SIG-M5 treated with dmso at 0.1 percent for 504 hours (cell line): ENCODE measurements at regions not wholly inside any gene's neighbourhood (a gene's known extent, or its start where the extent isn't known, plus 50 kb on each side); places are given as distances from the start of the nearest gene placed in this dataset.

Experiments
- DNase-seq: peaks from one replicate; lab custom pipeline; 2025; ENCODE audit not compliant: unreplicated experiment; lab: John Stamatoyannopoulos, UW

DNA sequence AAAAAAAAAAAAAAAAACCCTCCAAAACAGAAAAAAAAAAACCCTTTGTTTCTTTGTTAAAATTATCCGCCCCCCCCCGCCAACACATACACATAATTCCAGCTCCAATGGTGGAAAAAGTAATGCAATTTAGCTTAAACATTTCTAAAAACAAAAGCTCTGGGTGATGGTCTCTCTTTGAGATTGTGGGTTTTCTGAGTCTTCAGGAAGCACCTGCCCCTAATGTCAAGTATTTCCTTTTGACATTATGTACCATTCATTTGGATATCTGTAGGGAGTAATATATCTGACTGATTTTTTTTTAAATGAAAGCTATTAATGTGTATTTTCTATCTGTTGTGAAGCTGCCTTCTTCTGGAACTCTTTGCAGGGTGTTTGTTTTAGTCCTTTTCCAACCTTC is 389.7 kb downstream of the TAF11L14 start:
- DNase-seq = no peak

DNA sequence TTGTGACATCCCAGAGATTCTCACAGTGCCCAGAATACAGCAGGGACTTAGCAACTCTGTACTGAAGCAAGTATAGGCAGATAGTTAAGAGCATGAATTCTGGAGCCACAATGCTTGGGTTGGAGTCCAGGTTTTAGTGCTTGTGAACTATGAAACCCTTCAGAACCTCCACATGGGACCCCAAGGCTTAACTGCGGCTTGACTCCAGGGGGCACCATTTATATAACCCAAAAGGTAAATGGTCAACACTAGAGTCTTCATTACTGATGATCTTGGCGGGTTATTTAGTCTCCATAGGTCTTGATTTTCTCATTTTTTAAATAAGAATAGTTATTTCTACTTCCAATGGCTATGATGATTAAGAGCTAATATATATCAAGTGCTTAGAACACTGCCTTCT is 390.3 kb downstream of the TAF11L14 start:
- no peak for DNase-seq

DNA sequence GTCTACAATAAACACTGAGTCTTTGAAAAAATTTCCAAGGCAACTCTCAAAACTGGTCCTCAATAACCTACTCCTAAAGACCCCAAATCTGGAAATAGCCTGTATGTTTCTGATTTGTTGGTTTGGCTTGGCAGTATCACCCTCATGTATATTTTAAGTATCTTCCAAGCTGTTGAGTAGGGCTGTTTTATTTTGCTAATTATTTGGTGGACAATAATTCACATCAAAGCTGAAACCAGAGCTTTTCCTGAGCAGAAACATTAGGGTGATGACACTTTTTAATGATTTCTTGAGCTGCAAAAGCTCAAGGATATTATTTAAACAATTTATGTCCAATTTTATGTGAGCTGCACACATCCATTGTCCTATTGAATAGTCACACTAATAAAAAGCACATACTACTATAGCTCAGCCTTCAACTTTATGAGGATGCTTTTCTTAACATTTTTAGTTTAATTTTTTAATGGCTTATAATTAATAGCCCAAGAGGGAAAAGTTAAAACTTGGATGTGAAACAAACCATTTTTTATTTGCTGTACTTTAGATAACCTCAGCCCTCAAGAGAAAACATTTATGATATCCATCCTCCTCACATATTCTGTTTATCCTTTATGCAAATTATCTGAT is 393.1 kb downstream of the TAF11L14 start:
- no peak for DNase-seq

DNA sequence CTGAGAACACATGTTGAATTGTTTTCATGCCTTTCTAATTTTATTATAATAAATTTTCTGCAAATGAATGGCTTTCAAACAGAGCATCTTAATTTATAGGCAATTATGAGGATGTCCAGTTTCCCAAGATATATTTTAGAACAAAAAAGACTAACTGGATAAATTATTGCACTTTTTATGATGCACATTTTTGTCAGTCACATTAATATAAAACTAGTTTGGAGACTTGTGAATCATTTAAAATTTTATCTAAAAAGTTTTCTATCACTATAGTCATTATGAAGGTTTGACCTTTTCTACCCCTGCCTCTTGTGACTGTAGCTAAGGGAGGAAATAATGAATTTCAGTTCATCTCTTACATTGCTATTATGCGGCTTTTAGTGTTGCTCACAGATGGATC is 393.8 kb downstream of the TAF11L14 start:
- no peak for DNase-seq

DNA sequence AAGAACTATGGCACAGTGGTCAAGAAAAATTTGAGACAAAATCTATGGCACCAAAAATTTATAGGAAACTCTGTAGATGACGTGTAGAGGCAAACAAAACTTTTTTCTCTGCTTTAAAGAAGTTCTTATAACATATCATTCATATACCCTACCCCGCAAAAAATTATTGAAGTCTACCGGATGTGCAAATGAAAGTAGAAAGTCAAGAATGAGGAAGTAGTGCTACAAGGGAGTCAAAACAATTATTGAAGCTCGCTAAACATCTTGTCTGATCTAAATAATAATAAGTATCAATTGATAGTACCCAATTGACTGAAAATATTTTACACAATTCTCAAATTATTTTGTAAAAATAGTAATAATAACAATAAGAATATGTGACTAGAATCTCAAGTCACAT is 398.5 kb downstream of the TAF11L14 start:
- peak; percentile 32 for DNase-seq

DNA sequence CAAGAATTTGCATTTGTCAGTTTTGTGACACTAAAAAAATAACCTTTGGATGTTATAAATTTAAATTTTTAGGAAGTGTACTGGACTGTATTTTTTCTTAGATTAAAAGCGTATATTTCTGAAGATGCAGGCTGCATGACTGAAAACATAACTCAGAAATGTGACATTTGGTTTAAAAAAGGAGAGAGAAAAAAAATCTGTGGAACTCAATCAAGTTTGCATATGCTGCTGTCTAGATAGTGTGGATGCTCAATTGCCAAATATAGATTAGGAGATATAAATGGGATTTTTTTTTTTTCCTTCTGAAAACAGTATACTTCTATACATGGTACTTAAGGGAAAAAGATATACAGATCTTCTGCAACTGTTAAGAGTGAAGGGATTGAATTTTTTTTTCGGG is 402.3 kb downstream of the TAF11L14 start:
- DNase-seq = no peak

DNA sequence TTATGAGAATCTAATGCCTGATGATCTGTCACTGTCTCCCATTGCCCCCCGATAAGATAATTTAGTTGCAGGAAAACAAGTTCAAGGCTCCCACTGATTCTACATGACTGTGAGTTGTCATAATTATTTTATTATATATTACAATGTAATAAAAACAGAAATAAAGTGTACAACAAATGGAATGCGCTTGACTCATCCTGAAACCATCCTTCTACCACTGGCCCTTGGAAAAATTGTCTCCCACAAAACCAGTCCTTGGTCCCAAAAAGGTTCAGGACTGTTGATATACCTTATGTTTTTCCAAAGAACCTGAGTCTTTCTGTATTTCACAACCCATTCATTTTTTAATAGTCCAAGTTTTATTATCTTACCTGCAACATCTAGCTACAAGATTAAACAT is 403.5 kb downstream of the TAF11L14 start:
- DNase-seq = no peak

DNA sequence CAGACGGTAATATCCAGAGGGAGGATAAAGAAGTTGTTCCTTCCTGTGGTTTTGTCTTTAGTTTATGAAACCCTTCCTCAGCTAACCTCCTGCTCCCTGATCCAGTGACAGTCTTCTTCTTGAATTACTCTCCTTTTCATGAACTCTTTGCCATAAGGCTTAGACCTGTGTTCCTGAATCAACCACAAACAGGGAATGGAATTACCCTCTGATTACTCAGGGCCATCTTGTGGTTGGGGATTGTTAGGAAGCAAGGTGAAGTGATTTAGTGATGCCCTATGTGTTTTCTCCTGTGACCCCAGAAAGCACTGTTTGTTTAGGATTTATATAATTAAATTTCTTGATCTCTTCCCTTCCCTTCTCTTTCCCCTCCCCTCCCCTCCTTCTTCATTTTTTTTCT is 409.1 kb downstream of the TAF11L14 start:
- DNase-seq = no peak

DNA sequence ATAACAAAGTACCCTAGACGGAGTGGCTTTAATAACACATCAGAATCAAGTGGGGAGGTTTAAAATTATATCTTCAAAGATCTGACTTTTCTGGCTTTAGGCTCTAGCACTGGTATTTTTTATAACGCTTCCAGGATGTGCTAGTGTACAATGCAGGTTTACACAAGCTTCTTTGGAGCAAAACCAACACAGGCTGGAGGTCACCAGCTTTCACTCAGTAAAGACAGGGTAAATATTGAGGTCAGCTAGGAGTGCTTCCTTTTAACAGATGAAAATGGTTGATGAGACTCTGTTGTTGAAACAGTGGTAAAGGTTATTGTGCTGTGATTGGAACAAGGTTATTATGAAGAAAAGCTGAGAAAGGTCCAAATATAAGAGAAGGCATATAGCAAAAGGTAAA is 414.2 kb downstream of the TAF11L14 start:
- DNase-seq = no peak

DNA sequence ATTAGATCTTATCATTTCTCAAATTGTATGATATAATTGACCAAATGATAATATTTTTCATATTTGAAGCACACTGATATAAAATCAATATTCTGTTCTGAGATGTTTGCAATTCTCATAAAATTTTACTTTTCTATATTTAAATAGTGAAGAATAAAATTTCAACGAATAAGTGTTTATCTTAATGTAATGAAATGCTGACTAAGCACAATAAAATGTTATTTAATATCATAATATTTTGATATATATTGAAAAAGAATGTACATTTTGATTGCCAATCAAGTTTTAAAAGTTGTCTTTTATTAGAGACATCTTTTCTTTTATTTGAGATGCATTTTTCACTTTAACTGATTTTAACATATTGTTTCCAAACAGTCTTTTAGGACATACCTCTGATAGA is 416.1 kb downstream of the TAF11L14 start:
- DNase-seq = no peak

DNA sequence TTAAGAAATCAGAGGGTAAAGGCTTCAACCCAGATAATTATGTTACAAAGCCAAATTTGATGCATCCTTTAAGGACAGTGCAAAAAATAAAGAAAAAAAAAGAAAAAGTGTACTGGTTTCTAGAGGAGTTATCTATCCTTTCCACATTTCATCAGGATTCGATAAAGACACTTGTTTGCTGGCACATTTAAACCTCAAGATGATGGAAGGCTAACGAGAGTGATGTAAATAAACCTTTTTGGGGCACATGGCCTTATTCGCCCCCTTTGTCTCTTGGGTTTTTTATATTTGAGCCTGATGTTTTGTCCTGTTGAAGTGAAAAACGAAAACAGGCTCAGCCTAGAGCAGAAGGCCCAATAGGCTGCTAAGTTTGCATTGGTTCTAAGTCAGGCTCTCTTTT is 416.5 kb downstream of the TAF11L14 start:
- no peak for DNase-seq

DNA sequence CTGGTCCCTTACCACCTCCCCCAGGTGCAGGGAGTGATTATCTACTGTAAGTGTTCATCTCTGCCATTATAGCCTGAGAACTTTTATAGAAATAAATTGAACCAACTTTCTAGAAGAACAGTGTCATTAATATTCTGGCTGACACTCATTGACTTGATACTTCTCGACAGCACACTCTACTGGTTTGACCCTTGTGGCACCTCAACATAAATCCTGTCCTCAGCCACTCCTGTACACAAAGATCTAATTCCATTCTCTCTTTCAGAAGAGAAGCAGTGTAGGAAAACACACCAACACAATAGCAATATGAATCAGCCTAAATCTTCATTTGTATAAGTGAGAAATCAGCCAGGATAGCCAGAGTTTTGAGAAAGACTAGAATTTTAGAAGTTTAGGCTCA is 417.7 kb downstream of the TAF11L14 start:
- no peak for DNase-seq

DNA sequence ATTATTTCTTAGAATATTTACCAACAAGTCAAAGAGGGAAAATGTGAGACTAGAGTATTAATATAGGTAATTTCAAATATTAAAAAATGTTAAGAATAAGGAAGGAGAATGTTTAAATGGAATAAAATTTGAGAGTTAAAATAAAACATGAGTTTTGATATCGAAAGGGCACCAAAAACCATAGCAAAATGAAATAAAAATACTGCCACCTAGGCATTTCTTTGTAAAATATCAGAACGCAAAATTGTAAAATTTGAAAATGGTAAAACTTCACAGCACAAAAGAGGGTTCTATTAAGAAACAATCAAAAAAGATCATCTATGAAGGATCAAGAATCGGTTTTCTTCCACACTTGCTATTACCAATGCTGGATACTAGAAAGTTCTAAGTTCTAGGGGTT is 418.3 kb downstream of the TAF11L14 start:
- no peak for DNase-seq

DNA sequence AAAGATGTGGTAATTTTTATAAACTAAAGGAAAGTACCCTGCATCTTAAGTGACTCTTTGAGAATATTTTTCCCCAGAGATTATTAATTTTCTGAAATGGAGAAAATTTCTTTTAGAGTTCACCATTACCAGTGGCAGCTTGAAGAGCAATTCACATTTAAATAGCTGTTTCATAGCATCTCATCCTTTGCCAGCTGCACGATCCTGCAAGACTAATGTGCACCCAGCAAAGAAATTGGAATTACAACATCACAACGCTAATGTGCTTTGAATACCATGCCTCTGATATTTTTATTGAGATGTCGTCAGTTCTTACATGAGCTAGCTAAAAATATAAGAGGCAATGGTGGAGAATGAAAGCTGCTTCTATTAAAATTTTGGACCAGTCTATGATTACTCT is 423.5 kb downstream of the TAF11L14 start:
- DNase-seq = no peak

DNA sequence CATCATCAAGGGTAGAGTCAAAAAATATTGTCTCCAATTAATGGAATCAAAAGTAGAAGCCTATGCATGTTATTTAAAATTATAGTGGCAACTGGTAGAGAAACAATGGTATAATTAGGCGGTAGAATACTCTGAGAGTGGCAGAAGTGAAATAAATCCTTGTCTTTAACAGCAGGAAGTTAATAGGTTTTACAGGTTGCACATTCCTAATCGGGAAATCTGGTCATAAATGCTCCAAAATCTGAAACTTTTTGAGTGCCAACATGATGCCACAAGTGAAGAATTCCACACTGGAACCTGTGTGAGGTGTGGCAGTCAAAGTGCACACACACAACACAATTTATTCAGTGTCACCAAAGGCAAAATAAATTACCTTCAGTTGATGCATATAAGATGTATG is 433.4 kb downstream of the TAF11L14 start:
- no peak for DNase-seq

DNA sequence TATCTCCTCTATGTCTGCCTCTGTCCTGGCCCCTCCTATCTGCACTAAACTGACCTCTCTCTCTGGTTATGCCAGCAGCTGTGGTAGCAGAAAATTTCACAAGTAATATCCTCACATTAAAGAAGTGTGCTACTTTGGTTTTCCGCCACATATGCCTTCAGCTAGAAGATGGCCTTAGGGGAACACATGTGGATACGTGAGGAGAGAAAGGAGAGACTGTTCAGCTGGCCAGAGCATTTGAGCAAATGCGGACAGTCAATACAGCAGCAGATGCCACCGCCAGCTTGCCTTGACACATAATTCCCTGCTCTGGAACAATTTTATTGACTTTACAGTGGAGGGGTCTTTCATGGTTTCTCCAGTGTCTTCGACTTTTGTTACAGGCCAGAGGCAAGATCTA is 434.6 kb downstream of the TAF11L14 start:
- DNase-seq = no peak

DNA sequence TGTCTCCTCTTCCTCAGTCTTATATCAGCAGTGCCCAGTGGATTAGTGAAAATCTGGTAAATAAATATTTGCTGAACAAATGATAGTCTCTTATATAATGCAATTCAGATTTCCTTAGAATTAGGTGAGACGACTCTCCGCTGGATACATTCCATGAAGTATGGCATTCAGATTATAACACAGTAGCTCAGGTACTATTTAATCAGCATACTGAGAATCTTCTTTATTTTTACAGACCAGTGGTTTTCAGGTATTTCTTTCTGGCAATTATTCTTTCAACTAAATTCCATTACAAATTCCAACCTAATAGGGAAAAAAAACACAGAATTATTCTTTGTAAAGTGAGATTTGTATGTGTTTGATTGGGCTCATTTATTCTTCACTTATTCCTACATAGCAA is 435.5 kb downstream of the TAF11L14 start:
- DNase-seq = no peak

DNA sequence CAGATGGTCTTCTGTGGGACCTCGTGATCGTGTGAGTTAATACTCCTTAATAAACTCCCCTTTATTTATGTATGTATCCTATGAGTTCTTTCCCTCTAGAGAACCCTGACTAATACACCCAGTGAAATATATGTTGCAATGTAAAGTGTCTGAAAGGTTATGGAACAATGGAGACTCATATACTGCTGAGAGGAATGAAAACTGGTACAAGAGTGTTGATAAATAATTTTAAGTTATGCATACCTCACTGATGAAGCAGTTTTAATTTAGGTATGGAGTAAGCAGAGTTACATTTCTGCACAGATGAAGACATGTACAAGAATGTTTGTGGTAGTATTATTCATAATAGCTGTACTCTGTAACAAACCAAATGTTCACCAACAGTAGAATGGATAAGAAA is 438.3 kb downstream of the TAF11L14 start:
- DNase-seq = no peak

DNA sequence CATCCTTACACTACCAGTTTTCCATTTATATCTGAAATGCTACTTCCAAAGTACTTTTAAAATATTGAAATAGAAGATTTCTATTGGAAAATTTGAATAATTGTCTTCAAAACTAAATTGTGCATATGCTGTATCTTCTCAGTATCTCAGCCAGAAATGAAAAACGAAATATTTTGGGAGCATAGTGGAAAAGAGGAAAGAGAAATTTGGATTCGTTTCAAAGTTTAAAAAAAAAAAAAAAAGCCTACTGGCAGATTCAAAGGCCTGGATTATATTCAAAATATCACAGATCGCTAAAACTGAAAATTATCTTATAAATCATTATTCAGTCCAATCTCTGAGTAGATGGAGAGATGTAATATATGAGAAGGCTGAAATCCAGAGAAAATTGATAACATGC is 440.7 kb downstream of the TAF11L14 start:
- no peak for DNase-seq

DNA sequence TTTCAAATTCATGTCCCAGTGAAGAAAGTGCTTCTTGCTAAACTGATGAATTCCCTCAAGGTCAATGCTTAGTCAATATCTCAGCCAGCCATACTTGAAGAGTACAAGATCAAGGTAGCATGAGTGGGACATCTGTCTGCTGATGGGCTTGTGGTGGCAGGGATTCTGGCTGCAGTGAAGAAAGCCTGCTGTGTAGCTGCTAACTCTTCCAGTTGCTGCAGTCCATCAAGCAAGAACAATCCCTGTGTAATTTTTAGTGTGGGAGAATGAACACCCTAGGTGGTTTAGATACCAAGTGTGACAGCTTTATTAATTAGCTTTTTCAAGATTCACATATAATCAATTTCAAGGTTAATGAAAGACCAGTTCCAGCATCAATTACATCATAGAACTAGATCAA is 443.9 kb downstream of the TAF11L14 start:
- DNase-seq = no peak

DNA sequence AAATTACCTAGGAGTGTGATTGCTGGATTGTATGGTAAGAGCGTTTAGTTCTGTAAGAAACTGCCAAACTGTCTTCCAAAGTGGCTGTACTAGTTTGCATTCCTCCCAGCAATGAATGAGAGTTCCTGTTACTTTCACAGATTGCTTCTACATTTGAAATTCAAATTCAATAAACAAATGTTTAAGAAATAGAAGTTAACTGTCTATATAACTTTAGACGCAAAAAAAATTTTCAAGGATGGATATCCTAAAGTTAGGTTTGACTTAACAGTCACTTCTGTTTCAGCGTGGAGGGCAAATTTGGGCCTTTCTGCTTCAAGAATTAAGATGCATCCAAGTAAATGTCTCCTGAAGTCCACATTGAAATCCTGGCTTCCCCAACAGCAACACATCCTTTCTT is 445.6 kb downstream of the TAF11L14 start:
- no peak for DNase-seq

DNA sequence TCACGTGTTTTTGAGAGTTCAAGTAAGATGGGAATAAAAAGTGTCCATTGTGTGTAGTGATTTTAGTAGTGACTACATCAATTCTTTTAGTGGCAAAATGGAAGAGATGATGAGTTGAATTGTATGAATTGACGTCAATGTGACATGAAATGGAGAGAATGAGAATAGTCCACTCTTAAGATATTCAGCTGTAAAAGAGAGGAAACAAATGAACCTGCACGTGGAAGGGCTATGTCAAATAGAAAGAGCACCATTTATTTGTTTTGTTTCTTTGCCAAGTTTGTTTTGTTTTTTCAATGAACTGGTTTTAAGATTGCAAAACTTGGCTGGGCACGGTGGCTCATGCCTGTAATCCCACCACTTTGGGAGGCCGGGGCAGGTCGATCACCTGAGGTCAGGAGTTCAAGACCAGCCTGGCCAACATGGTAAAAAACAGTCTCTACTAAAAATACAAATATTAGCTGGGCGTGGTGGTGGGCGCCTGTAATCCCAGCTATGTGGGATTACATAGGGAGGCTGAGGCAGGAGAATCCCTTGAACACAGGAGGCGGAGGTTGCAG is 453.8 kb downstream of the TAF11L14 start:
- no peak for DNase-seq

DNA sequence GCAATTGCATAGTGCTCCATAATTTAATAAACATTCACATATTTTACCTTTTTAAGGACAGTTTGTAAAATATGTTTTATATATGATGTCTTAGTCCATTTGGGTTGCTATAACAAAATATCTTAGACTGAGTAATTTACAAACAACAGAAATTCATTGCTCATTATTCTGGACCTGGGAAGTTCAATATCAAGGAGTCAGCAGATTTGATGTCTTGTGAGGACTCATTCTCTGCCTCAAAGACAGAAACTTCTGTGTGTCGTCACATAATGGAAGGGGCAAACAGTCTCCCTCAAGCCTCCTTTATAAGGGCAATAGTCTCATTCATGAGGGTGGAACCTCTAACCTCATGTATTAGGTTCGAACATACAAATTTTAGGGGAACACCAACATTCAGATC is 455.9 kb downstream of the TAF11L14 start:
- no peak for DNase-seq
